Subcutaneous abdominal adipose tissue (tissue), 5 donors: ENCODE measurements at regions not wholly inside any gene's neighbourhood (a gene's known extent, or its start where the extent isn't known, plus 50 kb on each side); places are given as distances from the start of the nearest gene placed in this dataset.
"Not testable (repeated sequence)": the region's sequence is repeated elsewhere in the genome, so short reads cannot be mapped to it uniquely, and the experiment has no call there.

Source experiments
- H3K27ac ChIP-seq: one replicate; pipeline ENCODE4 v1.7.0; 2013; ENCODE audit warnings: low read depth, mild to moderate bottlenecking, inconsistent platforms, low read length, moderate library complexity
- H3K27me3 ChIP-seq, 5 donors: one replicate each; pipeline ENCODE4 v1.7.0; 2013; ENCODE audit warnings: low read length in 5 of 5, inconsistent platforms in 1 of 5; ENCODE audit not compliant: control insufficient read depth in 5 of 5, insufficient read depth in 4 of 5
- H3K36me3 ChIP-seq, 5 donors: one replicate each; pipeline ENCODE4 v1.7.0; 2013; ENCODE audit warnings: low read length in 5 of 5; ENCODE audit not compliant: control insufficient read depth in 5 of 5, insufficient read depth in 5 of 5
- H3K4me1 ChIP-seq, 5 donors: one replicate each; pipeline ENCODE4 v1.7.0; 2013; ENCODE audit warnings: low read length in 5 of 5, mild to moderate bottlenecking in 3 of 5, moderate library complexity in 1 of 5; ENCODE audit not compliant: control insufficient read depth in 5 of 5, insufficient read depth in 5 of 5
- H3K4me3 ChIP-seq, 5 donors: one replicate each; pipeline ENCODE4 v1.7.0; 2013; ENCODE audit warnings: low read length in 5 of 5, low read depth in 1 of 5
- H3K9ac ChIP-seq, 5 donors: one replicate each; pipeline ENCODE4 v1.7.0; 2013; ENCODE audit warnings: low read length in 5 of 5, mild to moderate bottlenecking in 4 of 5, moderate library complexity in 3 of 5
- H3K9me3 ChIP-seq, 5 donors: one replicate each; pipeline ENCODE4 v1.7.0; 2013; ENCODE audit warnings: low read length in 5 of 5; ENCODE audit not compliant: control insufficient read depth in 5 of 5
- donor health status: healthy.
- donor health status: healthy.
- donor health status: healthy.
- donor health status: healthy.
- donor health status: healthy.

DNA sequence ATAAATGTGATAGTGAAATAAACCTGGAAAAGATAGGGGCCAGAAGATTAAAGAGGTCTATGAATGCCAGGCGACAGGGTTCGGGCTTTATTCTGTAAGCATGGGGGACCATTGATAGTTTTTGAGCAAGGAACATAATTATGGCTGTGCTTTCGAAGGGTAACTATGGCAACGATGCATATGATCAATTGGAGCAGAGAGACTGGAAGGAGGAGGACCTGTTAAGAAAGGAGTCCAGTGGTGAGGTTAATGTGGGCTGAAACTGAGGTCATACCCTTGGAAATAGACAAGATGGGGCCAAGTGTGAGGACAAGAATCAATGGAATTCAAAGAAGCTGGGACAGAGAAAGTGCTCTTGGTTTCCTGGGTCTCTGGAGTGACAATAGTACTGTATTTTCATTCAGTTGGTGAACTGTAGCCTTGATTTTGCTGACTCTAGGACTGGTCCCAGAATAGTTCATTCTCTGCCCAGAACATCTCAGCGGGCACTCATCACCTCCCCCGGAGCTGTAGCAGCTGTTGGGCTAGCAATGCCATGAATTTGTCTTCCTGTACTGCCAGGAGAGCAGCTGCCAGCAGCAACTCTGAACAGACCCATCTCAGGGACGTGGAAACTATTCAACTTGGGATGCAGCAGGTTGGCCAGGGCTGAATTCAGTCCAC is 108.4 kb downstream of the SRGAP2 start:
- H3K4me1 ChIP-seq, H3K4me3 ChIP-seq, H3K9me3 ChIP-seq, H3K9ac ChIP-seq, H3K27ac ChIP-seq, H3K36me3 ChIP-seq, H3K27me3 ChIP-seq: not testable (repeated sequence)

DNA sequence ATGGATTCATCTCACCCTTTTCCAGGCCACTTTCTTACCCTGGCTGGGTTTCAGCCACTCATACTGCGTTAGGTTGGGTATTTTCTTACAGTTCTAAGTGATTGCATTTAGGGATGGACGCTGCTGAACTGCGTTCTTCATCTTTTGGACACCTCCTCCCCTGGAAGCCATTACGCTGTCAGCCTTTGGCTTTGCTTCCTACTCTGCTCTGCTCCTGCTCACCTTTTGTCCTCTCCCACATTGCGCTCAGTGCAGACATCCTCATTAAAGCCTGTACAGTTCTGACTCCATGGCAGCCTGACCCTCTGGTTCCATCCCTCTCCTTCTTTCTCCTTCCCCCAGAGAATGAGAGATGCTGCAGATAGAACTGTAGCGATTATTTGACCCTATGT is 108.9 kb downstream of the SRGAP2 start:
- not testable (repeated sequence) for H3K36me3 ChIP-seq, H3K4me3 ChIP-seq, H3K9me3 ChIP-seq, H3K4me1 ChIP-seq, H3K27ac ChIP-seq, H3K27me3 ChIP-seq, H3K9ac ChIP-seq

DNA sequence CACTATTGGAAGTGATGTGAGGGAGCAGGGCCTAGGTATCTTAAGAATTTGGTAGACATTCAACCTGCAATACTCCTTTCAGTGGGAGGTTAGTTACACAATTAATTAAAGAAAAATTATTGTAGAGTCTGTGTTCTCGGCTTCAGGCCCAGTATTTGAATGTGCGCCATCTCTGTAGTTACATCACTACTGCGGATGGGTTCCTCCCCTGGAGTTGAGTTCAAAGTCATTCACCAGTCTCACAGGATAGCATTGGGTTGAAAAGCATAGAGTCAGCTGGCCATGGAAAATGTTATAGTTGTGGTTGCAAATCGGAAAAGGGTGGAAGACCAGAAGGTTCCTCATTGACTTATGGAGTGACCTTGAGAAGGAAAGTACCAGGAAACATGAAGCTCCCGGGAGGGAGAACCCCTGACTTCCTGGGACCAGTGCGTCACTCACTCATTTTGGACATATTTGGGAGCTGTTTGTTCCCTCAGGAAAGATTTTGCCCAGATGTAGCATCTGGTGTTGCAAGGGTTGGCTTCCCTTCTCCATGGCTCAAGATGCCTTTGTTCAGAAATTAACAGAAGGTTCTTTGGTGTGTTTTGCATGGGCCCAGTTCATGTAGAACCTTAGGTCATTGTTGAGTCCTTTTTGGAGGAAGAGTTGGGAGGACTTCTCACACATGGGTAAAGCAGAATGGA is 111.8 kb downstream of the SRGAP2 start:
- H3K9ac ChIP-seq, H3K36me3 ChIP-seq, H3K27ac ChIP-seq, H3K27me3 ChIP-seq, H3K9me3 ChIP-seq, H3K4me3 ChIP-seq, H3K4me1 ChIP-seq: not testable (repeated sequence)

DNA sequence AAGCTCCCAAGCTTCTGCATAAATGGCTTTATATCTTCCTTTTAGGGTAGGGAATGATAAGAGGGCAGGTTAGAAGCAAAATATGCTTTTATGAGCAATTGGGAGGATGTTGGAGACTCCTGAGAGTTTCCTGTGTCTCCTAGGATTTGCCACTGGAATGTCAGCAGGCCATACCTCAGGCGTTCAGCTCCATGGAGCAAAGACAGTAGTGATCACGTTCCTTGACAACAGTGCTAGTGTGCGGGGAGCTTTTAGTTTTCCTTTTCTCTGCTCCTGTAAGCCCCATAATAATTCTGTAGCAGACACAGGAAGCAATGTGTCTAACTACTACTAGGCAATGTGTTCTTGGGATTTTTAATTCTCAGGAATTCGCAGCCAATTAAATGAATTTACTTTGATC is 113.6 kb downstream of the SRGAP2 start:
- not testable (repeated sequence) for H3K4me3 ChIP-seq, H3K27ac ChIP-seq, H3K36me3 ChIP-seq, H3K27me3 ChIP-seq, H3K4me1 ChIP-seq, H3K9ac ChIP-seq, H3K9me3 ChIP-seq

DNA sequence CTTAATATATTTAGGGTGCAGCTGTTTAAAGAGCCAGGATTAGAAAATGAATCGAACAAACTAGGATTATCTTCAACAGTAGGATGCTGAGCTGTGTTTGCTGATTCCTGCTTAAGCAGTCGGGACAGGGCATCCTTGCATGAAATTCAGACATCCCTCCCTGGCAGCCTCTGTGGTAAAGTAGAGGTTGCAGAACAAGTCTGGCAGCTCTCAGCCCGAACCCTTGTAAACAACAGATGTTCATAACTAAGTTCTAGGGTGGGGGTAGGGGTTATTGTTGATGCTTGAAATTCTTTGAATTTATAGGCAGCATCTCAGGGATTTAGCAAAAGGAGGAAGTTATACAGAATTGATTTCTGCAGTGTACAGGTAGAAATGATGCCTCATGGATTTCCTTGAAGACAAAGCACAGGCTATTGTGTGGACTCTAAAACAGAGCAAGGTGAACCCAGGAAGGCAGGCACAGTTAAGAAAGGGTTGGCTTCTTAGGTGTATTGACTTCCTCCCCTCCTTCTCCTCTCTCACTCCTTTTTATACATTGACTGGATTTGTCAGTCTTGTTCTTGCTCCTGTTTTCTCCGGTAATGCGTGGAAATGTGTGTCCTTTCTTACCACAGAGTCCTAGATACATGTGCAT is 114.7 kb downstream of the SRGAP2 start:
- not testable (repeated sequence) for H3K36me3 ChIP-seq, H3K27ac ChIP-seq, H3K9me3 ChIP-seq

DNA sequence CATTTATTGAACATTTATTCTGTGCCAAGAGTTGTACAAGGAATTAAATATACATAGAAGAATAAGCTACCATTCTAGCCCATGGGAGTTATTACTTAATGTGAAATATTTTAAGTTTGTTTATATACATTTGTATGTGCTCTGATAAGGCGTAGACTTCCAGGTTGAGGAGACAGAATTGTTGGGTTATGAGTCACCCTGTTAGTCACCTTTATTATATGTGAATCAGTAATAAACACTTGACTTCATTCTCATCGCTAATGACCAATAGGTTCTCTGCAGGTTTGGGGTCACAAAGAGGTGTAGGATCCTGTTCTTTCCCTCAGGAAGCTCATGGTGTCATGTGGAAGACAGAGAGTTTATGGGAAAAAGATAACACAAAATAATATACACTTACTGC is 116.9 kb downstream of the SRGAP2 start:
- not testable (repeated sequence) for H3K9me3 ChIP-seq, H3K27me3 ChIP-seq, H3K4me1 ChIP-seq, H3K4me3 ChIP-seq, H3K27ac ChIP-seq, H3K36me3 ChIP-seq, H3K9ac ChIP-seq

More for the DNA sequence above, 114.7 kb downstream of the SRGAP2 start:
- not testable (repeated sequence) for H3K27me3 ChIP-seq, H3K4me3 ChIP-seq, H3K9ac ChIP-seq, H3K4me1 ChIP-seq

DNA sequence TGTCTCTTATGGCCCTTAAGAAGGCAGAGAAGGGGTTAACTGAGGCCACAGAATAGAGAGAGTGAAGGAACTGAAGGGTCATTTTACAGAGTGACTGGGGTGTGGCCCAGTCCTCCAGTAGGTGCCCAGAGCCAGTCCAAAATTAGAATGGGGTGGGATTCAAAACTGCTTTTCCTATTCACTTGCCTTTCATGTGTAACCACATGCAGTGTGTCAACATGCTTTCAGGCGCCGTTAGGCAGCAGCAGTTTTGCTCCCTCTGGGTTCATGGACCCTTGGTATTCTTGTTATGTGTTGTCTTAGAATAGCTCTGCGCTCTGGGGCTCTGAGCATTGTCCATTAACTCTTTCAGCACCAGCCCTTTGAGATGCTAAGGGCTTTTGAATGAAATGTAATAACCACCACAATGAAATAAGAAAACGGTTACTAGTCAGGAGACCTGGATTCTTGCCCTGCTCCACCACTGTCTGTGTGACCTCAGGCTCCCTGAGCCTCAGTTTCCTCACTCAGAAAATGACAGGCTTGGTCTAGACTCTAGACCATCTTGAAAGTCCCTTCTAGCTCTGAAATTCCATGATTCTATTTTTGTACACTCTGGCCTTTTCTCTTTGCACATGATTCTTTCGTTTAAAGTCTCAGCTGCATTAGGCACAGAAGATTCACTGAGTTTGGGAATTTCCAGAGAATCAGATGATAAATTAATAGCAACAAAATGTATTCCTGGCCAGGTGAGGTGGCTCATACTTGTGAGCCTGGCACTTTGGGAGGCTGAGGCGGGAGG is 123.0 kb downstream of the SRGAP2 start:
- not testable (repeated sequence) for H3K27me3 ChIP-seq, H3K9ac ChIP-seq, H3K9me3 ChIP-seq, H3K4me1 ChIP-seq, H3K27ac ChIP-seq, H3K36me3 ChIP-seq, H3K4me3 ChIP-seq

DNA sequence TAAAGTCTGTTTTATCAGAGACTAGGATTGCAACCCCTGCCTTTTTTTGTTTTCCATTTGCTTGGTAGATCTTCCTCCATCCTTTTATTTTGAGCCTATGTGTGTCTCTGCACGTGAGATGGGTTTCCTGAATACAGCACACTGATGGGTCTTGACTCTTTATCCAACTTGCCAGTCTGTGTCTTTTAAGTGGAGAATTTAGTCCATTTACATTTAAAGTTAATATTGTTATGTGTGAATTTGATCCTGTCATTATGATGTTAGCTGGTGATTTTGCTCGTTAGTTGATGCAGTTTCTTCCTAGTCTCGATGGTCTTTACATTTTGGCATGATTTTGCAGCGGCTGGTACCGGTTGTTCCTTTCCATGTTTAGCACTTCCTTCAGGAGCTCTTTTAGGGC is 128.3 kb downstream of the SRGAP2 start:
- H3K27ac ChIP-seq, H3K4me3 ChIP-seq, H3K9ac ChIP-seq, H3K4me1 ChIP-seq, H3K9me3 ChIP-seq, H3K27me3 ChIP-seq, H3K36me3 ChIP-seq: not testable (repeated sequence)

DNA sequence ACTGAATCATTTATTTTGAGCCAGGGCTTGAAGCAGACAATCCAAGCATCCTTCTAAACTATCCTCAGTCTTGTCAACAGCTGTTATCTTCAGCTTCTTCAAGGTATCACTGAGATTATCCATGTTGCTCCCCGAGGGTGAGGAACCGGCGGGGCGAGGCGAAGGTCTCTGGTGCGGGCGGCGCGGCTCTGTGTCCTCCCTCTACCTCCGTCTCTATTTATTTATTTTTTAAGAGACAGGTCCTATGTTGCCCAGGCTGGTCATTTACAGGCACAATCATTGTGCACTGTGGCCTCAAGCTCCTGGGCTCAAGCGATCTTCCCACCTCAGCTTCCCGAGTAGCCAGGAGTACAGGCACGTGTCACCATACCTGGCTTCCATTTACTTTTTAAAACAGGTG is 130.0 kb downstream of the SRGAP2 start:
- not testable (repeated sequence) for H3K4me1 ChIP-seq, H3K4me3 ChIP-seq, H3K27ac ChIP-seq, H3K36me3 ChIP-seq, H3K9me3 ChIP-seq, H3K9ac ChIP-seq, H3K27me3 ChIP-seq

DNA sequence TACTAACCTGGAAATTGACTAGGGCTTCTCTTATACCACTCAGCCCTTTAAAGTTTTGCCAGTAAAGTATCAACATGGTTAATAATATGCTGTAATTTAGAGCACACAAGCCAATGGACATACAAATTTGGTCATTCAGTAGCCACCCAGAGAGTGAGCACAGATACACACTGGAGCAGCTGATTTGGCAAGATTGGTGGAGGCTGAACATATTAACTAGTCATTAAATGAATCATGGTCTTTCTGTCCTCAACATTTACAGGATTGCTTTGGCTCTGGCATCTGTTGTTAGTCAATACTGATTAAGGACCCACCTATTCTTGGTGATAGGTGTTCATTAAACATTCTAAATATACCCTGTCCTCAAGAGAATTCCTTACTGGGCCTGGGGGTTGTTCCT is 130.6 kb downstream of the SRGAP2 start:
- H3K9me3 ChIP-seq, H3K4me1 ChIP-seq, H3K9ac ChIP-seq, H3K4me3 ChIP-seq, H3K27me3 ChIP-seq, H3K27ac ChIP-seq, H3K36me3 ChIP-seq: not testable (repeated sequence)
